ENCODE measurements at regions not wholly inside any gene's neighbourhood (a gene's known extent, or its start where the extent isn't known, plus 50 kb on each side); places are given as distances from the start of the nearest gene placed in this dataset.
"Not testable (repeated sequence)": the region's sequence is repeated elsewhere in the genome, so short reads cannot be mapped to it uniquely, and the experiment has no call there.

- no peak for DNase-seq (ENCODE audit: low read depth in 4 of 4, low spot score in 2 of 4)
Measured at GRCh38 chr5:174459071-174459702, 265.2 kb upstream of the MSX2 start.

- DNase-seq (ENCODE audit: low read depth in 4 of 4, low spot score in 2 of 4), result no peak
Measured at GRCh38 chr5:174459832-174460448, 264.4 kb upstream of the MSX2 start.

- DNase-seq (ENCODE audit: low read depth in 4 of 4, low spot score in 2 of 4), result no peak
Measured at GRCh38 chr5:174462129-174462528, 262.3 kb upstream of the MSX2 start.

GRCh38 chr5:174464504-174465165, 259.7 kb upstream of the MSX2 start:
- DNase-seq (ENCODE audit: low read depth in 4 of 4, low spot score in 2 of 4), result no peak

GRCh38 chr5:174471528-174471927, 252.9 kb upstream of the MSX2 start:
- DNase-seq (ENCODE audit: low read depth in 4 of 4, low spot score in 2 of 4), result not testable (repeated sequence)

- no peak for DNase-seq (ENCODE audit: low read depth in 4 of 4, low spot score in 2 of 4)
Measured at GRCh38 chr5:174472956-174473355, 251.4 kb upstream of the MSX2 start.

- DNase-seq (ENCODE audit: low read depth in 4 of 4, low spot score in 2 of 4), result not testable (repeated sequence)
Measured at GRCh38 chr5:174476001-174476400, 248.4 kb upstream of the MSX2 start.

GRCh38 chr5:174479325-174479724, 245.1 kb upstream of the MSX2 start:
- DNase-seq (ENCODE audit: low read depth in 4 of 4, low spot score in 2 of 4), result no peak

GRCh38 chr5:174481737-174482136, 242.6 kb upstream of the MSX2 start:
- DNase-seq (ENCODE audit: low read depth in 4 of 4, low spot score in 2 of 4), result no peak

GRCh38 chr5:174482607-174483024, 241.8 kb upstream of the MSX2 start:
- no peak for DNase-seq (ENCODE audit: low read depth in 4 of 4, low spot score in 2 of 4)

GRCh38 chr5:174483411-174483810, 241.0 kb upstream of the MSX2 start:
- no peak for DNase-seq (ENCODE audit: low read depth in 4 of 4, low spot score in 2 of 4)

- DNase-seq (ENCODE audit: low read depth in 4 of 4, low spot score in 2 of 4), result no peak
Measured at GRCh38 chr5:174489215-174489614, 235.2 kb upstream of the MSX2 start.

- no peak for DNase-seq (ENCODE audit: low read depth in 4 of 4, low spot score in 2 of 4)
Measured at GRCh38 chr5:174489920-174490597, 234.3 kb upstream of the MSX2 start.

- no peak for DNase-seq (ENCODE audit: low read depth in 4 of 4, low spot score in 2 of 4)
Measured at GRCh38 chr5:174490728-174491127, 233.7 kb upstream of the MSX2 start.

- DNase-seq (ENCODE audit: low read depth in 4 of 4, low spot score in 2 of 4), result no peak
Measured at GRCh38 chr5:174491265-174491664, 233.1 kb upstream of the MSX2 start.

GRCh38 chr5:174491761-174492350, 232.5 kb upstream of the MSX2 start:
- no peak for DNase-seq (ENCODE audit: low read depth in 4 of 4, low spot score in 2 of 4)

- DNase-seq (ENCODE audit: low read depth in 4 of 4, low spot score in 2 of 4), result no peak
Measured at GRCh38 chr5:174493530-174493929, 230.9 kb upstream of the MSX2 start.

GRCh38 chr5:174497939-174498338, 226.4 kb upstream of the MSX2 start:
- DNase-seq (ENCODE audit: low read depth in 4 of 4, low spot score in 2 of 4), result not testable (repeated sequence)

- DNase-seq (ENCODE audit: low read depth in 4 of 4, low spot score in 2 of 4), result not testable (repeated sequence)
Measured at GRCh38 chr5:174498575-174498974, 225.8 kb upstream of the MSX2 start.

GRCh38 chr5:174500636-174501035, 223.7 kb upstream of the MSX2 start:
- DNase-seq (ENCODE audit: low read depth in 4 of 4, low spot score in 2 of 4), result no peak

GRCh38 chr5:174501461-174502069, 222.8 kb upstream of the MSX2 start:
- no peak for DNase-seq (ENCODE audit: low read depth in 4 of 4, low spot score in 2 of 4)

Measured in left renal cortex interstitium (tissue), 4 donors.